RCC 7860 (cell line): ENCODE measurements at regions not wholly inside any gene's neighbourhood (a gene's known extent, or its start where the extent isn't known, plus 50 kb on each side); places are given as distances from the start of the nearest gene placed in this dataset.

ENCODE experiments used
- DNase-seq: peaks from one replicate; pipeline ENCODE4 v3.0.0-alpha.2; 2015; ENCODE audit warnings: low spot score
- FAIRE-seq: peaks from 2 replicates; lab custom pipeline; 2012; peaks lifted over from hg19 to GRCh38; lab: Jason Lieb, UNC

DNA sequence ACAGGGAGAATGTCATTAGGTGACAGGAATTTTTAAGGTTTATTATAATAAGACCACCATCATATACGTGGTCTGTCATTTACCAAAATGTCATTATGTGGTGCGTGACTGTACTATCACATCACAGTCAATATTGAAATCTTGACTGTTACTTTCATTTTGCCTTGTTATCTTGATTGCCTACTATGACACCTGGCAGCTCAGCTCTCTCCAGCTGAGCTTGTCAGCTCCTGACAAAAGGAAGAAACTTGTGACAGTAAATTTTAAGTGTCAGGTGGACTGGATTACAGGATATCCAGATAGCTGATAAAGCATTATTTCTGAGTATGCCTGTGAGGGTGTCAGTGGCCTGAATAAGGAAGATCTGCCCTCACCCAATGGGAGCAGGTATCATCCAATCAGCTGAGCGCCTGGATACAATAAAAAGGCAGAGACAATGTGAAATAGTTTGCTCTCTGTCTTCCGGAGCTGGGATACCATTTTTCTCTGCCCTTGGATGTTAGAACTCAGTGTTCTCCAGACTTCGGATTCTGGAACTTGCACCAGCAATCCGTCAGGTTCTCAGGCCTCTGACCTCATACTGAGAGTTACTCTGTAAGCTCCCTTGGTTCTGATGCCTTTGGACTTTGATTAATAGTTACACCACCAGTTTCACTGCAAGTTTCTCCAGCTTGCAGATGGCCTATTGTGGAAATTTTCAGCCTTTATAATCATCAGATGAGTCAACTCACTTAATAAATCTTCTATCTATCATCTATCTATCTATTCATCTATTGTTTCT lies 1454.7 kb upstream of the IGFBP7 start:
- DNase-seq, result no peak
- no peak for FAIRE-seq

DNA sequence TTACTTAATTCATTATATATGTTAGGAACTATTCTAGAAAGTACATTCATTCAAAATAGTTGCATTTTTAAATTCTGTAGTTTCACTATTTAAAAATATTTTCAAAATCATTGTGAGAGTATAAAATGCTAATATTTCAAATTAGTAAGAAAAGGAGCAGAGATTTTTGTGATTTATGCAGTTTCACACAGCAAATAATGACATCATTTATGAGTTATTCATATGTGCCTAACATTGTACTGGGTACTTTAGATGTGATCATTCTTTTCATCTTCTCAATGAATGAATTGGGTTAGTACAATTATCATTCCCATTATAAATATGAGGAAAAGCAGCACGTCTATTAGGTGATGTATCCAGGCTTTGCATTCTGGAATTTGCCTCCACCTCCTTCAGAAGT lies 1451.0 kb upstream of the IGFBP7 start:
- DNase-seq (no peak), FAIRE-seq (no peak)

DNA sequence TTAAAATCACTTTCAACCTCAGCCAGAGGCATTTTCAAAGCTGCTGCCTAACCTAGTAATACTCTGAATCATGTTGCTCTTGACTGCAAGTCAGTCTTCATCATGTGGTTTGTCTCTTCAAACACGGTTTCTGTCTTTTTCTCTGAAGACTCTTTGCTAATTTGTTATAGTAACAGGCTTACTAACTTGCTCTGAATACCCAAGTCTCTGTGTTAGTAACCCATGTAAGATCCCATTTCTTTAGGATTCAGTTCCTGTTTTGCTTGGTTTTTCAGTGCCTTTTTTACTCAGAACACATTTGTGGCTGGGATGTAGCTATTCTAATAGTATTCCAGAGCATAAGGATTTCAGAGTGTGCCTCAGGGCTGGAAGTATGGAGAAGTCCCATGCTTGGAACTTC lies 1450.6 kb upstream of the IGFBP7 start:
- no peak for DNase-seq
- FAIRE-seq, result no peak

DNA sequence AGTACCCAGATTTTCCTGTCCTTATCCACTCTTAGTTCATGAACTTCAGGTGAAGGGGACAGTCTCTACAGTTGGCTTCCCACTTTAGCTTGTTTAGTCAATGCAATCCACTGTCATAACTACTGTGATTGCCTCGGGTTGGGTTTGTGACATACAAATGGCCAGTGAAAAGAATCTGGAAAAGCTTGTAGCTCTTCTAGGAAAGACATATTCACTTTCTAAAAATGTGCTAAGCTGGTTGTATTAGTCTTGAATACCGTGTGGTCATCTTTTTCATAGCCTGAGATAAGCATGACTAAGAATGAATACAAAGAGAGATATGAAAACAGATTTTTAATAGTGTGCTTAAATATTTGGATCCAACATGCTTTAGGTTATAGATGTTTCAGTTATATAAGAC lies 1443.5 kb upstream of the IGFBP7 start:
- DNase-seq (no peak), FAIRE-seq (no peak)

DNA sequence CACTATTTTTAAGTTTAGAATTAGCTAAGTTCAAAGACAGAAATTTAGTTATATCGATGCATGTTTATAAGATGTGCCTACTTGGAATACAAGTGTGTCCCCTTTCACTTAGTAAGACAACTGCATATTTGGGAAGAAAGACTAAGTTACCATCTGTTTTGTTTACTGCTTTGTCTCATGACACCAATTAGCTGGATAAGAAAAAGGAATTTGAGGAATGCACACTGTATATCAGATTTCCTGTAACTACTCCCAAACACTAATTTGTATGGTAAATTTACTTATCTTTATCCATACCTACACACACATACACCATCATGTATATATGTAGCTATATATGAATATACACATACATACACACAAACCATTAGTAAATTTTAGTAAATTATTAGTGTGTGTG lies 1442.8 kb upstream of the IGFBP7 start:
- FAIRE-seq (no peak), DNase-seq (no peak)

DNA sequence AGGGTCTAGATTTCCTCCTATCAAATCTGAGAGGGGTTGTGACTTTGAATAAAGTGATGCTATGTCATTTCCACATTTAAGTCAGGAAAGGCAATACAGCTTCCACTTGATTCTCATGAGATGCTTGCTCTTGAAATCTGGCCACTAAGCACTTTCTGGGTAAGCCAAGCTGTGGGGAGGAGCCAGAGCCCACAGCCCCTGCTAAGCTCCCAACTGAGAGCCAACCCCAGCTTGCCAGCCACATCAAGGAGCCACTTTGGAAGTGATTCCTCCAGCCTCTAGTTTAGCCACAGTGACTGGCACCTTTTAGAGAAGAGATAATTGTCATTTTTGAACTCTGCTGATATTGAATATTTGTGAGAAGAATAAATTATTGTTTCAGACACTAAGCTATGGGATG lies 1441.5 kb upstream of the IGFBP7 start:
- FAIRE-seq (no peak), DNase-seq (no peak)

DNA sequence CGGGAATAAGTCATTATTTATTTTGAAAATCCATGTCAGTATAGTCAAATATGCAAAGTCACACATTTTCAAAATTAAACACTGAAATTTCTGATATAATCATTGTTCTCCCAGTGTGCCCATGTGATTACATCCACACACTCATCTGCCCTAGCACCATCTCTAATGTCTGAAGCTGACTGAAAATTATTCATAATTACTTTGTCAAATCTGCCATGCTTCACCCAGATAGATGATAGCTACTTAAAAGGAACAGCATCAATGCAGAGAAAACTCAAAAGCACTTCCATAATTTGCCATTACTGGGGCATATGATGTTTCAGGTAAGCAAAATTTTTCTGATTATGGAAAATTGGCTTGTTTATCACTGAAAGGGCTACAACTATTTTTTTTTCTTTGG lies 1433.3 kb upstream of the IGFBP7 start:
- DNase-seq (no peak), FAIRE-seq (no peak)

DNA sequence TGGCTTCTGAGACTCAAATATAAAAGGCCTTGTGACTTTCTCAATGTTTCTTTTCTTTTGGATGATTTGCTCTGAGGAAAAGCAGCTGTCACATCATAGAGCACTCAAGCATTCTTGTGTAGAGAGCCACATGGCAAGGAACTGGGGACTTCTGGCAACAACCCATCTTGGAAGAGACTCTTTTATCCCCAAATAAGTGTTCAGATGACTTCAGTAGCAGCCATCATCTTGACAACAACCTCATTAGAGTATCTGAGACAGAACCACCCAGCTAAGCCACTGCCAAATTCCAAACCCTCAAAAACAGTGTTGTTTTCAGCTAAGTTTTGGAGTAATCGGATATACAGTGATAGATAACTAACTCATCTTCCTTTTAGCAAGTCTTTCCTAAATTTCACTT lies 1431.7 kb upstream of the IGFBP7 start:
- FAIRE-seq, result no peak
- DNase-seq, result no peak

DNA sequence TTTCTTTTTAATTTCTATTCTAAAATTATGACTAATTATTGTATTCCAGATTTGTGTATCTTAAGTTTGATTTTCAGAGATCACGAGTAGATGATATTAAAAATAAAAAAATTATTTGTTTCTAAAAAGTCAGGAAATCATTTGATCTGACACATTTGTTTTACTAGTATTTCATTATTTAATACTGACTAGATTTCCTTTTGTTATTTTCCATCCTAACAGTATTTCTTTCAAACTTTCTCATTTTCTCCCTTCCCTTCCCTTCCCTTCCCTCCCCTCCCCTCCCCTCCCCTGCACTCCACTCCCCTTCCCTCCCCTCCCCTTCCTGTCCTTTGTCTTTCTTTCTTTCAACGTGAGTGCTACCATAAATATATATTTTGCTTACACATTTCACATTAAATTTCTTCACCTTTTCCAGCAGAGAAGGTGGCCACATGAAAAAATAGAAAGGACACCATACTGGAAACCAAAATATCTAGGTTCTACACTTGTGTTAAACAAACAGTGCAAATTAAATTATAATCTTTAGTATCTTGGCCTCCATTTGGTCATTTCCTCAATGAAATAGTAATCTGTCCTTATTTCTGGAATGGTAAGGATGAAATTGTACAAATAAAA lies 1412.7 kb upstream of the IGFBP7 start:
- FAIRE-seq, result no peak

DNA sequence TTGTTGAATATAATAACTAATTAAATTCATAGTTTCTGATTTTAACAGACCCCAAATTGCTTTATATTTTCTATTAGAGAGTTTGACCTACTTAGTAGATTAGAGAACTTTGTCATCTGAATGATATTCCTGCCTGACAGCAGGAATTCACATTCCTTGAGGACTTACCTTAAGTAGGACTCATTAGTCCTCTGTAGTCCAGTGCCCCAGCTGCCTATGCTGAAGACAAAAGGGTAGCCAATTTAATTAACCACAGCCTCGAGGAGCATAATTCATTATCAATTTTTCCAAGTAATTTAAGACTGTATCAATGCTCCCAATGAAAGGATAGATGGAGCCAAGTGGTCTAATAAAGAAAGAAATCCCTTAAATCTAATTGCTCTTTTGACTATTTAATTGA lies 1405.0 kb upstream of the IGFBP7 start:
- no peak for FAIRE-seq
- no peak for DNase-seq

More for the DNA sequence above, 1412.7 kb upstream of the IGFBP7 start:
- DNase-seq, result no peak

DNA sequence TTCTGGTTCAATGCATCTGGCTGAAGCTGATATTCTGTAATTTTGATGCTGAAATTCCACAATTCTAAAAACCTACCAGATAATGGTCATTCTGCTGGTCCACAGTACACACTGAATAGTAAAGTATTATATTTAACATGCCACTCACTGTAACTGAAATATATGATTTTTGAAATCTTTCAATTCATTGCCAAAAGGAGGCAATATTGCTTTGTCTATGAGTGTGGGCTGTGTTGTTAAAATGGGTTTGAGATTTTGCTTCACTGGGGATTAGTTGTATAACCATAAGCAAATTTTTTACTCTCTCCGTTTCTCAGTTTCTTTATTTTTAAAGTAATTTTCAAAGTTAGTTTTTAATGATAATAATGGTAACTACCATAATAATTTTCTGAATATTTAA lies 1404.1 kb upstream of the IGFBP7 start:
- FAIRE-seq, result no peak

DNA sequence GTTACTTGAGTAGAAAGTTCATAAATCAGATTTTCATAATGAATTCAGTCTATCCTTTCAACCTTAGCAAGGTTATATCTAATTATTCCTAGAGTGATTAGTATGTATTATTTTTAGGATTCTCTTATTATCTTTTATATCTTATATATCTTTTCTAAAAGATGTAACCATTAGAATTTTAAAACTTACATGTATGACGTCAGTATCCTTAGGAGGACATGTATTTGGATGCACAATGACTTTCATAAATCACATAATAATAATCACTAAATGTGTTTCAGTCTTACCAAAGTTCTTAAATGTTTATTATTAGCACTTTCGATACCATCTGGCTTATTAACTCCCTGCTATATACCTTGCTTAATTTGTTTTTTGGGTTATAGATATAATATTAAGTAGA lies 1400.5 kb upstream of the IGFBP7 start:
- DNase-seq (no peak), FAIRE-seq (no peak)

More for the DNA sequence above, 1404.1 kb upstream of the IGFBP7 start:
- DNase-seq, result no peak

DNA sequence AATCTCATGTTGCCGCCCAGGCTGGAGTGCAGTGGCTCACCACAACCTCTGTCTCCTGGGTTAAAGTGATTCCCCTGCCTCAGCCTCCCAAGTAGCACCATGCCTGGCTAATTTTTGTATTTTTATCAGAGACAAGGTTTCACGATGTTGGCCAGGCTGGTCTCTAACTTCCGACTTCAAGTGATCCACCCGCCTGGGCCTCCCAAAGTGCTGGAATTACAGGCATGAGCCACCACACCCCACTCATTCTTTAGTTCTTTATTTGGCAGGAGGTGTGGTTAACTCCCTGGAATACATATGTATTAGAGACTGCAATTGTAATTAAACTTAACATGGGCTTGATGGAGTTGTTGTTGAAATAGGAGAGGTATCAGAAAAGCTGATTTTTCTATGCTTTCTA lies 1396.9 kb upstream of the IGFBP7 start:
- no peak for FAIRE-seq

DNA sequence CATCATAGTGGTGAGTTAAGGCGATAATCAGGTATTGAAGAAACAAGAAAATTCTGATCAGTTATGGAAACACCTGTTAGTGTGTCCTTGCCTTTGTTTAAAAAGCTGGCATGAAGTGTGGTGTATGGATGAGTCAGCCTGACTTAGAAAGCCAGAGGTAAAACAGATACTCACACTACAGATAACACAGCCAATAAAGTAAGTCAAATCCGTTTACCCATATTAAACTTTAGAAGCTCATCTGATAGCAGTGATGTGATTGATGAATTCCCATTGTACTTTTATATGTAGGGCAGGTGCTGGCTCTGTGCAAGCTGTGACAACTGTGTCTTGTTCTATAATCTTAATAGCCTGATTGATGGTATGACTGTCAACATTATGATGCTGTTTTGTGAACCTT lies 1392.7 kb upstream of the IGFBP7 start:
- no peak for FAIRE-seq
- no peak for DNase-seq

More for the DNA sequence above, 1396.9 kb upstream of the IGFBP7 start:
- DNase-seq, result no peak

DNA sequence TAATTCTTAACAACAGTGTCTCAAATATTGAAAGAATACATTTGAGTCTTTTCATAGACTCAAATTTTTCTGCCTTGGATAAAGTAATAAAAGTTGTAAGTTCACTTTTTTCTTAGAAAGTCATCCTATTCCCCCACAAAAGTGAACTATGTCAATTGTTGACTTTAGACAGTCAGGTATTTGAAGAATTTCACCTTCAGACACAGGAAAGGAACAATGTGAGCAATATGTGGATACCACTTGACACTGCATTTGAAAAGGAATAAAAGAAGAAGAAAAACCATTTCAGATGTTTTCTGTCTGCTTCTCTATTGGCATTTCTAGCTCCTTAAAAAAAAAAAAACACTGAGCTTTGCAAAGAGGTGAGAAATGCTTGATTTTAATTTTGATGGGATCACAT lies 1389.0 kb upstream of the IGFBP7 start:
- no peak for FAIRE-seq
- DNase-seq, result no peak

DNA sequence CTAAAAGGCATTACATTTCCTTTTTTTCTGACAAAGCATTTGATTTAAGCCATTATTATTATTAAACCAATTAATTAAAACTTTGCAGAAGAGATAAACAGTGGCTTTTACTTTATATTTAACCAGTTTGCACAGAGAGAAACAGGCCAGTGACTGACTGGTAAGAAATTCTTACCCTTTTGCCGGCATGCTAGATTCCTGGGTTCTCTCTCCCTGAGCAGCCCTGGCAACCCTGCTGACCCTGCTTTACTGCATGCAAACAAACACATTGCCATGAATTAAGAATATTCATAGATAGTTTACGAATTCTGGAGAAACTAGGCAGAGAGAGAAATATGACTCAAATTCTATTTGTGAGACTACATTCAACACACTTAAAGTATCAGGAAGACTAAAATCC lies 1381.4 kb upstream of the IGFBP7 start:
- no peak for FAIRE-seq

DNA sequence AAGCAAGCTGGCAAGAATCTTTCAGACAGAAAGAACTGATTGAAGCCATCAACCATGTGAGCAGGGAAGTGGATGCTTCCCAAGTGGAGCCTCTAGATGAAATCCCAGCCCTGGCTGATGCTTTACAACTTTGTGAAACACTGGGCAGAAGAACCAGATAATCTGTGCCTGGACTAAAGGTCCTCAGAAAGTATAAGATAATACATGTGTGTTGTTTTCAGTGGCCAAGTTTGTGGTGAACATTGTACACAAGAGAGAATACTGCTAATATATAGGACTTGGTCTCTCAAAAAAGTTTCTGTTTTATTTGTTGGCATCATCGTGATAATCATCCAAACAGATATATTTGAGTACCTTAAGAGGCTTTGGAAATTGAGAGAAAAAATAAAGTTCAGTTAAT lies 1367.8 kb upstream of the IGFBP7 start:
- no peak for DNase-seq
- no peak for FAIRE-seq

More for the DNA sequence above, 1381.4 kb upstream of the IGFBP7 start:
- DNase-seq, result no peak

DNA sequence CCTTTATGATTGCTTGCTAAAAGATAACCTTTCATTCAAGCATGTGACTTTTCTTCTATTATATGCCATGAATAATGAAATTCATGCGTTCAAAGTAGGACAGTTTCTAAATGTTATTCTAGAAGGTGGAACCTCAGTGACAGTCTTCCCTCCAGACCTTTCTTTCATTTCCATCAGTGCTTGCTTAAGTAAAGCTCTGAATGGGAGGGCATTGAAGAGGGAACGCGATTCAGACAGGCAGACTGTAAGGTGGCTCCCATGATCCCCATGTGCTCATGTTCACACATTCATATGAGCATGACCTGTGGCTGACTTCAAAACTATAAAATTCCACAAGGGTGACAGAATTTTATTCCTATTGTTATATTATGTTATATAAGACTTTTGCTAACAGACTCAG lies 1367.3 kb upstream of the IGFBP7 start:
- DNase-seq (no peak), FAIRE-seq (no peak)

DNA sequence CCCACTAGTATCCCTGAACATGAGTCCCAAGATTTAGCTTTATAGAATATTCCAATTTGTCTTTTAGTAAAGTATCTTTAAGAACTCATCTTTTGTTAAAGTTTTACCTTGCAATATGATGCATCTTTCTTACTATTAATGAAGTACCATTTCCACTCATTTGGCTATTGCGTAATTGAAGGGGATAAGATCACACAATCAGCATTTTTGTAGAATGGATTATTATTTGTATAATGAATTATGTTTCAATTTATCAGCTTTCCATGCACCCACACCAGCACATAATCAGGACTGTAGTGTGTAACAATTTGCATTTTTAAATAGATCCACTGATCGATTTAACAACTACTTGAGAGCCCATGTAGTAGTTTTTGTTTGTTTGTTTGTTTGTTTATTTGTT lies 1364.9 kb upstream of the IGFBP7 start:
- FAIRE-seq, result no peak

DNA sequence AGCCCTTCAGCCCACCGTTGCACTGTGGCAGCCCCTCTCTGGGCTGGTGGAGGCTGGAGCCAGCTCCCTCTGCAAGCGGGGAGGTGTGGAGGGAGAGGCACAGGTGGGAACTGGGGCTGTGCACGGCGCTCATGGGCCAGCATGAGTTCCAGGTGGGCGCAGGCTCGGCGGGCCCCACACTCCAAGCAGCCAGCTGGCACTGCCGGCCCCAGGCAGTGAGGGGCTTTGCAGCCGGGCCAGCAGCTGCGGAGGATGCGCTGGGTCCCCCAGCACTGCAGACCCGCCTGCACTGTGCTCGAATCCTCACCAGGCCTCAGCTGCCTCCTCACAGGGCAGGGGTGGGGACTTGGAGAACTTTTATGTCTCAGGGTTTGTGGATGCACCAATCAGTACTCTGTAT lies 1354.8 kb upstream of the IGFBP7 start:
- no peak for DNase-seq
- no peak for FAIRE-seq

More for the DNA sequence above, 1364.9 kb upstream of the IGFBP7 start:
- DNase-seq, result no peak

DNA sequence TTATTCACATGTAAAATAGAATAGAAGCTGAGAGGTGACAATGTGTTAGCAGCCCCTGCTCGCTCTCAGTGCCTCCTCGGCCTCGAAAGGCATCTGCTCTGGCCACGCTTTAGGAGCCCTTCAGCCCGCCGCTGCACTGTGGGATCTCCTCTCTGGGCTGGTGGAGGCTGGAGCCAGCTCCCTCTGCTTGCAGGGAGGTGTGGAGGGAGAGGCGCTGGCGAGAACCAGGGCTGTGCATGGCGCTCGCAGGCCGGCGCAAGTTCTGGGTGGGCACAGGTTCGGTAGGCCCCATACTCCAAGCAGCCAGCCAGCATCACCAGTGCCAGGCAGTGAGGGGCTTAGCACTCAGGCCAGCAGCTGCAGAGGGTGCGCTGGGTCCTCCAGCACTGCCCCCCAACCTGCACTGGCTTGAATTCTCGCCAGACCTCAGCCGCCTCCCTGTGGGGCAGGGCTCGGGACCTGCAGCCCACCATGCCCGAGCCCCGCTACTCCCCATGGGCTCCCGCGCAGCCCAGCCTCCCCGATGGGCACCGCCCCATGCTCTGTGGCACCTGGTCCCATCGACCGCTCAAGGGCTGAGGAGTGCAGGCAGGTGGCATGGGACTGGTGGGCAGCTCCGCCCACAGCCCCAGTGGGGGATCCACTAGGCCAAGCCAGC lies 1346.7 kb upstream of the IGFBP7 start:
- FAIRE-seq (no peak), DNase-seq (no peak)

DNA sequence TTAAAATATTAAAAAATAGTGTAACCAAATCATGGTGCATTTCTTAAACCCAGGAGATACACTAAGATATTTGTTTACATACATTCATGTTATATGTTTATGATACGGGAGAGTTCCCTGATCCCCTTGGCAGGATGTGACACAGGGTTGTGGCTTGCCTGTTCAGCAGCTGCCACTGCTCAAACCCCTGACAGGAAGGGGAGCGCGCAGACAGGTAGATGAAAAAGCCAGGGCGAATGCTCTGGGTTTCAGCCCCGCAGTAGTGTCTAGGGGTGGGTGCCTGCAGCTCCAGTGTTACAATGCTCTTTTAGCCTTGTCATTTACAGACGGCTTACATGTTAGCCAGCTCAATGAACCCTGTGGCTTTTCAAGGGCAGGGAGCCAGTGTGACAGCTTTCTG lies 1343.8 kb upstream of the IGFBP7 start:
- no peak for FAIRE-seq
- no peak for DNase-seq
